HG02678 (cell line): ENCODE measurements at regions not wholly inside any gene's neighbourhood (a gene's known extent, or its start where the extent isn't known, plus 50 kb on each side); places are given as distances from the start of the nearest gene placed in this dataset.

Source experiments
- ATAC-seq: cut with Tn5 transposase; IDR thresholded peaks from one replicate; pipeline ENCODE4 v1.9.1; 2021; ENCODE audit warnings: mild to moderate bottlenecking, moderate library complexity; ENCODE audit not compliant: unreplicated experiment

GRCh38 chr3:59698091-59698490 is 648.3 kb upstream of the CFAP20DC start:
- ATAC-seq = no peak

- ATAC-seq = no peak
Observed at GRCh38 chr3:59696783-59697182, 647.0 kb upstream of the CFAP20DC start.

GRCh38 chr3:59695860-59696259 is 646.0 kb upstream of the CFAP20DC start:
- no peak for ATAC-seq

- ATAC-seq = no peak
Observed at GRCh38 chr3:59692117-59692516, 642.3 kb upstream of the CFAP20DC start.

GRCh38 chr3:59690886-59691285 is 641.1 kb upstream of the CFAP20DC start:
- ATAC-seq = no peak

- no peak for ATAC-seq
Observed at GRCh38 chr3:59688636-59689035, 638.8 kb upstream of the CFAP20DC start.

- ATAC-seq = no peak
Observed at GRCh38 chr3:59685432-59685831, 635.6 kb upstream of the CFAP20DC start.

- no peak for ATAC-seq
Observed at GRCh38 chr3:59684766-59685165, 634.9 kb upstream of the CFAP20DC start.

GRCh38 chr3:59680919-59681318 is 631.1 kb upstream of the CFAP20DC start:
- no peak for ATAC-seq

- no peak for ATAC-seq
Observed at GRCh38 chr3:59677747-59678702, 628.2 kb upstream of the CFAP20DC start.

- ATAC-seq = no peak
Observed at GRCh38 chr3:59675495-59675894, 625.7 kb upstream of the CFAP20DC start.

- ATAC-seq = no peak
Observed at GRCh38 chr3:59663076-59663850, 613.4 kb upstream of the CFAP20DC start.

- no peak for ATAC-seq
Observed at GRCh38 chr3:59660852-59661625, 611.2 kb upstream of the CFAP20DC start.

- ATAC-seq = no peak
Observed at GRCh38 chr3:59660376-59660775, 610.6 kb upstream of the CFAP20DC start.

GRCh38 chr3:59659755-59660154 is 609.9 kb upstream of the CFAP20DC start:
- ATAC-seq = no peak

- ATAC-seq = no peak
Observed at GRCh38 chr3:59658866-59659265, 609.0 kb upstream of the CFAP20DC start.

- no peak for ATAC-seq
Observed at GRCh38 chr3:59658274-59658673, 608.4 kb upstream of the CFAP20DC start.

GRCh38 chr3:59655418-59656015 is 605.7 kb upstream of the CFAP20DC start:
- no peak for ATAC-seq

- ATAC-seq = no peak
Observed at GRCh38 chr3:59654480-59655417, 604.9 kb upstream of the CFAP20DC start.

GRCh38 chr3:59654123-59654479 is 604.3 kb upstream of the CFAP20DC start:
- no peak for ATAC-seq
